DND-41 (cell line): ENCODE measurements at regions not wholly inside any gene's neighbourhood (a gene's known extent, or its start where the extent isn't known, plus 50 kb on each side); places are given as distances from the start of the nearest gene placed in this dataset.

Experiments used
- EZH2 ChIP-seq: IDR thresholded peaks from 3 replicates; pipeline ENCODE4 v1.6.1; 2012; ENCODE audit warnings: borderline replicate concordance, low read depth, mild to moderate bottlenecking, moderate library complexity, low read length, inconsistent platforms; ENCODE audit not compliant: severe bottlenecking
- TF ChIP-seq, protein P1 (sequence below): IDR thresholded peaks from 2 replicates; pipeline ENCODE4 v1.5.1; 2012; ENCODE audit warnings: borderline replicate concordance, low read length, moderate library complexity, mild to moderate bottlenecking; ENCODE audit not compliant: poor library complexity, severe bottlenecking; ENCODE audit errors: extremely low read depth

DNA sequence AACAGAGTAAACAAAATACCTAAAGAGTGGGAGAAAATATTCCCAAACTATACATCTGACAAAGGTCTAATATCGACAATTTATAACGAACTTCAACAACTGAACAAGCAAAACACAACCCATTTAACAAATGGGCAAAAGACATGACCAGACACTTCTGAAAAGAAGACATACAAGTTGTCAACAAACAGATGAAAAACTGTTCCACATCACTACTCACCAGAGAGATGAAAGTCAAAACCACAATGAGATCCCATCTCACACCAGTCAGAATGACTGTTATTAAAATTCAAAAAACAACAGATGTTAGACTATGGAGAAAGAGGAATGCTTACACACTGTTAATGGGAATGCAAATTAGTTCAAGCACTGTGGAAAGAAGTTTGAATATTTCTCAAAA lies 233.8 kb upstream of the EDNRB start:
- TF ChIP-seq, protein P1, sequence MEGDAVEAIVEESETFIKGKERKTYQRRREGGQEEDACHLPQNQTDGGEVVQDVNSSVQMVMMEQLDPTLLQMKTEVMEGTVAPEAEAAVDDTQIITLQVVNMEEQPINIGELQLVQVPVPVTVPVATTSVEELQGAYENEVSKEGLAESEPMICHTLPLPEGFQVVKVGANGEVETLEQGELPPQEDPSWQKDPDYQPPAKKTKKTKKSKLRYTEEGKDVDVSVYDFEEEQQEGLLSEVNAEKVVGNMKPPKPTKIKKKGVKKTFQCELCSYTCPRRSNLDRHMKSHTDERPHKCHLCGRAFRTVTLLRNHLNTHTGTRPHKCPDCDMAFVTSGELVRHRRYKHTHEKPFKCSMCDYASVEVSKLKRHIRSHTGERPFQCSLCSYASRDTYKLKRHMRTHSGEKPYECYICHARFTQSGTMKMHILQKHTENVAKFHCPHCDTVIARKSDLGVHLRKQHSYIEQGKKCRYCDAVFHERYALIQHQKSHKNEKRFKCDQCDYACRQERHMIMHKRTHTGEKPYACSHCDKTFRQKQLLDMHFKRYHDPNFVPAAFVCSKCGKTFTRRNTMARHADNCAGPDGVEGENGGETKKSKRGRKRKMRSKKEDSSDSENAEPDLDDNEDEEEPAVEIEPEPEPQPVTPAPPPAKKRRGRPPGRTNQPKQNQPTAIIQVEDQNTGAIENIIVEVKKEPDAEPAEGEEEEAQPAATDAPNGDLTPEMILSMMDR, result no peak
- no peak for TF ChIP-seq EZH2
